Body of pancreas (tissue), 4 donors: ENCODE measurements at regions not wholly inside any gene's neighbourhood (a gene's known extent, or its start where the extent isn't known, plus 50 kb on each side); places are given as distances from the start of the nearest gene placed in this dataset.

Experiments used
- POLR2A ChIP-seq, 3 donors: fragments of 450-650 bp; IDR thresholded peaks; one replicate each; pipeline ENCODE4 v1.6.1; 2016; ENCODE audit warnings: antibody characterized with exemption in 3 of 3, mild to moderate bottlenecking in 2 of 3
- TF ChIP-seq, protein P1 (sequence below), 7 experiments: fragments of 450-650 bp in 4 of 7; fragments of 200-600 bp in 3 of 7; sonication (generic) in 3 of 7; IDR thresholded peaks; one replicate each; pipeline ENCODE4 v1.5.1; 2016 to 2019; ENCODE audit warnings: antibody characterized with exemption in 7 of 7

GRCh38 chr19:31596751-31597150, 247.5 kb upstream of the TSHZ3 start:
- TF ChIP-seq, protein P1, sequence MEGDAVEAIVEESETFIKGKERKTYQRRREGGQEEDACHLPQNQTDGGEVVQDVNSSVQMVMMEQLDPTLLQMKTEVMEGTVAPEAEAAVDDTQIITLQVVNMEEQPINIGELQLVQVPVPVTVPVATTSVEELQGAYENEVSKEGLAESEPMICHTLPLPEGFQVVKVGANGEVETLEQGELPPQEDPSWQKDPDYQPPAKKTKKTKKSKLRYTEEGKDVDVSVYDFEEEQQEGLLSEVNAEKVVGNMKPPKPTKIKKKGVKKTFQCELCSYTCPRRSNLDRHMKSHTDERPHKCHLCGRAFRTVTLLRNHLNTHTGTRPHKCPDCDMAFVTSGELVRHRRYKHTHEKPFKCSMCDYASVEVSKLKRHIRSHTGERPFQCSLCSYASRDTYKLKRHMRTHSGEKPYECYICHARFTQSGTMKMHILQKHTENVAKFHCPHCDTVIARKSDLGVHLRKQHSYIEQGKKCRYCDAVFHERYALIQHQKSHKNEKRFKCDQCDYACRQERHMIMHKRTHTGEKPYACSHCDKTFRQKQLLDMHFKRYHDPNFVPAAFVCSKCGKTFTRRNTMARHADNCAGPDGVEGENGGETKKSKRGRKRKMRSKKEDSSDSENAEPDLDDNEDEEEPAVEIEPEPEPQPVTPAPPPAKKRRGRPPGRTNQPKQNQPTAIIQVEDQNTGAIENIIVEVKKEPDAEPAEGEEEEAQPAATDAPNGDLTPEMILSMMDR (IDR thresholded peaks at IDR 0.05): no peak
- no peak for TF ChIP-seq POLR2A (IDR thresholded peaks at IDR 0.05)
